ENCODE measurements at regions not wholly inside any gene's neighbourhood (a gene's known extent, or its start where the extent isn't known, plus 50 kb on each side); places are given as distances from the start of the nearest gene placed in this dataset.

- POLR2A ChIA-PET, result no interaction called here
- Mint-ChIP-seq H3K4me1 (no peaks in the 10 kb centered on the region), H3K36me3 (no peaks in the 10 kb centered on the region), H3K27me3 (no peaks in the 10 kb centered on the region), H3K9me3 (peaks cover 0 to 2% (median 0%) of the 10 kb centered on the region in 3 donors), H3K4me3 (no peak overlapping the region), H3K27ac (no peak overlapping the region)
- ATAC-seq (replicated peaks in 1 of 4) (no peak), DNase-seq (no peak)
- CTCF ChIA-PET, result no interaction called here
- H3K27me3 ChIP-seq (replicated peaks in 1 of 2; ENCODE audit: control insufficient read depth in 2 of 2, extremely low read depth in 1 of 2, insufficient read depth in 2 of 2, low read length in 1 of 2), result no peaks in the 10 kb centered on the region
- H3K9me3 ChIP-seq, result no peaks in the 10 kb centered on the region
- no peak overlapping the region for H3K27ac ChIP-seq (ENCODE audit: low read length)
- no peak overlapping the region for H3K4me3 ChIP-seq (ENCODE audit: control insufficient read depth in 1 of 2, extremely low read depth in 1 of 2, low read length in 1 of 2)
- no peaks in the 10 kb centered on the region for H3K36me3 ChIP-seq (ENCODE audit: control insufficient read depth in 2 of 2, extremely low read depth in 1 of 2, insufficient read depth in 1 of 2, low read length in 1 of 2)
- WGBS (ENCODE audit: insufficient coverage), result no CpG with 5 or more reads among the region's 1 CpG
- no peaks in the 10 kb centered on the region for H3K4me1 ChIP-seq (ENCODE audit: control insufficient read depth in 1 of 2, extremely low read depth in 1 of 2, insufficient read depth in 2 of 2, low read length in 2 of 2)
These were observed 248.8 kb upstream of the KLHL1 start for GRCh38 chr13:70357031-70357430.

GRCh38 chr13:70353096-70353495, 244.8 kb upstream of the KLHL1 start:
- DNase-seq, result no peak
- Mint-ChIP-seq H3K4me1 (no peaks in the 10 kb centered on the region), H3K4me3 (no peak overlapping the region), H3K9me3 (peaks cover 0 to 11% (median 6%) of the 10 kb centered on the region in 3 donors), H3K27me3 (no peaks in the 10 kb centered on the region), H3K27ac (no peak overlapping the region), H3K36me3 (no peaks in the 10 kb centered on the region)
- no peak overlapping the region for H3K27ac ChIP-seq (ENCODE audit: low read length)
- no CpG with 5 or more reads among the region's 2 CpGs for WGBS (ENCODE audit: insufficient coverage)
- H3K4me1 ChIP-seq (ENCODE audit: control insufficient read depth in 1 of 2, extremely low read depth in 1 of 2, insufficient read depth in 2 of 2, low read length in 2 of 2), result no peaks in the 10 kb centered on the region
- H3K4me3 ChIP-seq (ENCODE audit: control insufficient read depth in 1 of 2, extremely low read depth in 1 of 2, low read length in 1 of 2), result no peak overlapping the region
- ChIA-PET POLR2A (no interaction called here), CTCF (no interaction called here)
- ATAC-seq (replicated peaks in 1 of 4), result no peak
- H3K27me3 ChIP-seq (replicated peaks in 1 of 2; ENCODE audit: control insufficient read depth in 2 of 2, extremely low read depth in 1 of 2, insufficient read depth in 2 of 2, low read length in 1 of 2), result no peaks in the 10 kb centered on the region
- H3K36me3 ChIP-seq (ENCODE audit: control insufficient read depth in 2 of 2, extremely low read depth in 1 of 2, insufficient read depth in 1 of 2, low read length in 1 of 2), result no peaks in the 10 kb centered on the region
- H3K9me3 ChIP-seq, result no peaks in the 10 kb centered on the region

- no peak for DNase-seq
- no peak overlapping the region for H3K4me3 Mint-ChIP-seq
- ChIA-PET CTCF (no interaction called here), POLR2A (no interaction called here)
- no peaks in the 10 kb centered on the region for H3K4me1 Mint-ChIP-seq
- H3K27ac Mint-ChIP-seq, result no peak overlapping the region
- no peaks in the 10 kb centered on the region for H3K36me3 ChIP-seq (ENCODE audit: control insufficient read depth in 2 of 2, extremely low read depth in 1 of 2, insufficient read depth in 1 of 2, low read length in 1 of 2)
- no peaks in the 10 kb centered on the region for H3K4me1 ChIP-seq (ENCODE audit: control insufficient read depth in 1 of 2, extremely low read depth in 1 of 2, insufficient read depth in 2 of 2, low read length in 2 of 2)
- peaks cover 0 to 18% (median 12%) of the 10 kb centered on the region in 3 donors for H3K9me3 Mint-ChIP-seq
- no CpG with 5 or more reads among the region's 8 CpGs for WGBS (ENCODE audit: insufficient coverage)
- H3K27ac ChIP-seq (ENCODE audit: low read length), result no peak overlapping the region
- ATAC-seq (replicated peaks in 1 of 4), result no peak
- no peaks in the 10 kb centered on the region for H3K36me3 Mint-ChIP-seq
- no peaks in the 10 kb centered on the region for H3K27me3 ChIP-seq (replicated peaks in 1 of 2; ENCODE audit: control insufficient read depth in 2 of 2, extremely low read depth in 1 of 2, insufficient read depth in 2 of 2, low read length in 1 of 2)
- H3K27me3 Mint-ChIP-seq, result no peaks in the 10 kb centered on the region
- no peaks in the 10 kb centered on the region for H3K9me3 ChIP-seq
- H3K4me3 ChIP-seq (ENCODE audit: control insufficient read depth in 1 of 2, extremely low read depth in 1 of 2, low read length in 1 of 2), result no peak overlapping the region
These were observed 239.8 kb upstream of the KLHL1 start for GRCh38 chr13:70347947-70348620.

- 57% methylated on average over 1 of the region's 4 CpGs for WGBS (ENCODE audit: insufficient coverage)
- POLR2A ChIA-PET, result no interaction called here
- Mint-ChIP-seq H3K4me1 (no peaks in the 10 kb centered on the region), H3K36me3 (no peaks in the 10 kb centered on the region), H3K9me3 (peaks cover 10 to 18% (median 15%) of the 10 kb centered on the region in 3 donors), H3K27me3 (no peaks in the 10 kb centered on the region), H3K27ac (no peak overlapping the region), H3K4me3 (no peak overlapping the region)
- Histone ChIP-seq H3K36me3 (ENCODE audit: control insufficient read depth in 2 of 2, extremely low read depth in 1 of 2, insufficient read depth in 1 of 2, low read length in 1 of 2) (no peaks in the 10 kb centered on the region), H3K27me3 (replicated peaks in 1 of 2; ENCODE audit: control insufficient read depth in 2 of 2, extremely low read depth in 1 of 2, insufficient read depth in 2 of 2, low read length in 1 of 2) (no peaks in the 10 kb centered on the region), H3K9me3 (no peaks in the 10 kb centered on the region), H3K4me3 (ENCODE audit: control insufficient read depth in 1 of 2, extremely low read depth in 1 of 2, low read length in 1 of 2) (no peak overlapping the region), H3K27ac (ENCODE audit: low read length) (no peak overlapping the region), H3K4me1 (ENCODE audit: control insufficient read depth in 1 of 2, extremely low read depth in 1 of 2, insufficient read depth in 2 of 2, low read length in 2 of 2) (no peaks in the 10 kb centered on the region)
- no peak for ATAC-seq (replicated peaks in 1 of 4)
- CTCF ChIA-PET, result no interaction called here
- DNase-seq, result no peak
These were observed 231.5 kb upstream of the KLHL1 start for GRCh38 chr13:70339738-70340137.

DNA sequence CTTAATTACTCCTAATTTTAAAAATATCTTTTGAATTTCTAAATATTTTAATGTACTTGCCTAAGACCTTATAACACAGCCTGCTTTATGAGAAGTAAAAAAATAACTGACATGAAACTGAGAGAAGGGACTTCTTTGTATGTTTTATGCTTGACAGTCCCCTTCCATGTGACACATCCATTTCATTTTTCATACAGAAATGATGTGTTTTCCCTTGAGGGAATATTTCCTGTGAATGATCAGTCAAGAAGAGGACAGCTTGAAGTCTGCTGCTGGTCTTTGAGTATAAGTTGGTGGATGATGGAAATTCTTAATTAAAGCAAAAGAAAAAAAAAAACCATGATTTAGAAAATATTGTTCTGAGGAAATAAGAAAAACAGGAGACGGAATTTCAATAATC, 230.4 kb upstream of the KLHL1 start:
- Mint-ChIP-seq H3K27me3 (no peaks in the 10 kb centered on the region), H3K4me1 (no peaks in the 10 kb centered on the region), H3K4me3 (no peak overlapping the region), H3K27ac (no peak overlapping the region), H3K9me3 (peaks cover 10 to 18% (median 15%) of the 10 kb centered on the region in 3 donors), H3K36me3 (no peaks in the 10 kb centered on the region)
- H3K27me3 ChIP-seq (replicated peaks in 1 of 2; ENCODE audit: control insufficient read depth in 2 of 2, extremely low read depth in 1 of 2, insufficient read depth in 2 of 2, low read length in 1 of 2), result no peaks in the 10 kb centered on the region
- no peak overlapping the region for H3K4me3 ChIP-seq (ENCODE audit: control insufficient read depth in 1 of 2, extremely low read depth in 1 of 2, low read length in 1 of 2)
- H3K27ac ChIP-seq (ENCODE audit: low read length), result no peak overlapping the region
- no peak for DNase-seq
- H3K9me3 ChIP-seq, result no peaks in the 10 kb centered on the region
- H3K4me1 ChIP-seq (ENCODE audit: control insufficient read depth in 1 of 2, extremely low read depth in 1 of 2, insufficient read depth in 2 of 2, low read length in 2 of 2), result no peaks in the 10 kb centered on the region
- no CpG with 5 or more reads among the region's 1 CpG for WGBS (ENCODE audit: insufficient coverage)
- H3K36me3 ChIP-seq (ENCODE audit: control insufficient read depth in 2 of 2, extremely low read depth in 1 of 2, insufficient read depth in 1 of 2, low read length in 1 of 2), result no peaks in the 10 kb centered on the region
- no peak for ATAC-seq (replicated peaks in 1 of 4)
- CTCF ChIA-PET, result no interaction called here
- POLR2A ChIA-PET, result no interaction called here

DNA sequence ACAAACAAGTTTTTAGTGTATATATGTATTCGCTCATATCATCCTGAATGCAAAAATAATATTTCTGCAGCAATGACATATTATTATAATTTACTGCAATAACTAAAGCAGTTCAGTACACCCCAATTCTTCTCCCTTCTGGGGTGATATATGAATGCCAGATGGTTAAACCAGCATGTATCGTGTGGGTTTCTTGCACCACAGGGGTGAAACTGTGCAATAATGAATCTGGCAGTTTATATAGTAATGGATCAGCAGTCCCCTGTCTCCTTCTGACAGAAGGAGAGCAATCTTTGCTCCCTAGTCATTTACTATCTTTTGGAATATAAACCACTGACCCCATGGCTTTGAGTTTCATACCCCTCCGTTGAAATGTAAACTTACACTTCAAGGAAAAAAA, 228.6 kb upstream of the KLHL1 start:
- no CpG with 5 or more reads among the region's 3 CpGs for WGBS (ENCODE audit: insufficient coverage)
- DNase-seq (no peak), ATAC-seq (replicated peaks in 1 of 4) (no peak)
- Mint-ChIP-seq H3K27ac (no peak overlapping the region), H3K9me3 (peaks cover 10 to 15% (median 13%) of the 10 kb centered on the region in 3 donors), H3K36me3 (no peaks in the 10 kb centered on the region), H3K4me3 (no peak overlapping the region), H3K27me3 (no peaks in the 10 kb centered on the region), H3K4me1 (no peaks in the 10 kb centered on the region)
- ChIA-PET POLR2A (no interaction called here), CTCF (no interaction called here)
- no peaks in the 10 kb centered on the region for H3K27me3 ChIP-seq (replicated peaks in 1 of 2; ENCODE audit: control insufficient read depth in 2 of 2, extremely low read depth in 1 of 2, insufficient read depth in 2 of 2, low read length in 1 of 2)
- no peaks in the 10 kb centered on the region for H3K9me3 ChIP-seq
- no peaks in the 10 kb centered on the region for H3K36me3 ChIP-seq (ENCODE audit: control insufficient read depth in 2 of 2, extremely low read depth in 1 of 2, insufficient read depth in 1 of 2, low read length in 1 of 2)
- H3K4me3 ChIP-seq (ENCODE audit: control insufficient read depth in 1 of 2, extremely low read depth in 1 of 2, low read length in 1 of 2), result no peak overlapping the region
- no peaks in the 10 kb centered on the region for H3K4me1 ChIP-seq (ENCODE audit: control insufficient read depth in 1 of 2, extremely low read depth in 1 of 2, insufficient read depth in 2 of 2, low read length in 2 of 2)
- H3K27ac ChIP-seq (ENCODE audit: low read length), result no peak overlapping the region

- H3K27ac ChIP-seq (ENCODE audit: low read length), result no peak overlapping the region
- no CpG with 5 or more reads among the region's 2 CpGs for WGBS (ENCODE audit: insufficient coverage)
- H3K27me3 ChIP-seq (replicated peaks in 1 of 2; ENCODE audit: control insufficient read depth in 2 of 2, extremely low read depth in 1 of 2, insufficient read depth in 2 of 2, low read length in 1 of 2), result no peaks in the 10 kb centered on the region
- H3K4me3 ChIP-seq (ENCODE audit: control insufficient read depth in 1 of 2, extremely low read depth in 1 of 2, low read length in 1 of 2), result no peak overlapping the region
- Mint-ChIP-seq H3K9me3 (peaks cover 9 to 13% (median 9%) of the 10 kb centered on the region in 3 donors), H3K27me3 (no peaks in the 10 kb centered on the region), H3K36me3 (no peaks in the 10 kb centered on the region), H3K27ac (no peak overlapping the region), H3K4me1 (no peaks in the 10 kb centered on the region), H3K4me3 (no peak overlapping the region)
- ChIA-PET POLR2A (no interaction called here), CTCF (no interaction called here)
- H3K36me3 ChIP-seq (ENCODE audit: control insufficient read depth in 2 of 2, extremely low read depth in 1 of 2, insufficient read depth in 1 of 2, low read length in 1 of 2), result no peaks in the 10 kb centered on the region
- DNase-seq (no peak), ATAC-seq (replicated peaks in 1 of 4) (no peak)
- H3K4me1 ChIP-seq (ENCODE audit: control insufficient read depth in 1 of 2, extremely low read depth in 1 of 2, insufficient read depth in 2 of 2, low read length in 2 of 2), result no peaks in the 10 kb centered on the region
- no peaks in the 10 kb centered on the region for H3K9me3 ChIP-seq
These were observed 225.5 kb upstream of the KLHL1 start for GRCh38 chr13:70333752-70334151.
